Breast epithelium (tissue), 4 donors: ENCODE measurements at regions not wholly inside any gene's neighbourhood (a gene's known extent, or its start where the extent isn't known, plus 50 kb on each side); places are given as distances from the start of the nearest gene placed in this dataset.

Source experiments
- DNase-seq, 2 donors: peaks; one replicate each; pipeline ENCODE4 v3.0.0-alpha.2; 2019; ENCODE audit warnings: low spot score in 2 of 2
- H3K27ac ChIP-seq, 2 donors: fragments of 200-600 bp; sonication (generic) in 1 of 2; one replicate each; pipeline ENCODE4 v1.5.1; 2016 to 2019; ENCODE audit warnings: mild to moderate bottlenecking in 1 of 2
- H3K27me3 ChIP-seq, 2 donors: fragments of 200-600 bp; sonication (generic) in 1 of 2; one replicate each; pipeline versions ENCODE4 v1.5.1 to v1.6.0; 2017 to 2019; ENCODE audit warnings: control low read depth in 1 of 2, mild to moderate bottlenecking in 1 of 2
- H3K36me3 ChIP-seq: fragments of 200-600 bp; one replicate; pipeline ENCODE4 v1.5.1; 2019
- H3K4me1 ChIP-seq, 2 donors: fragments of 200-600 bp; sonication (generic); one replicate each; pipeline ENCODE4 v1.5.1; 2016 to 2019; ENCODE audit warnings: control low read depth in 1 of 2
- H3K4me3 ChIP-seq, 3 donors: fragments of 200-600 bp; sonication (generic); 1 replicate in 2 of 3; 2 replicates in 1 of 3; pipeline ENCODE4 v1.5.1; 2016 to 2019; ENCODE audit warnings: mild to moderate bottlenecking in 3 of 3, moderate library complexity in 2 of 3
- H3K9me3 ChIP-seq, 2 donors: fragments of 200-600 bp; sonication (generic) in 1 of 2; one replicate each; pipeline ENCODE4 v1.5.1; 2016 to 2019; ENCODE audit warnings: control low read depth in 1 of 2
- CTCF ChIP-seq, 3 donors: fragments of 450-650 bp; IDR thresholded peaks; one replicate each; pipeline ENCODE4 v1.5.1; 2016 to 2017; ENCODE audit warnings: antibody characterized with exemption in 3 of 3, mild to moderate bottlenecking in 3 of 3, moderate library complexity in 3 of 3
- POLR2A ChIP-seq: fragments of 450-650 bp; IDR thresholded peaks from one replicate; pipeline ENCODE4 v1.6.1; 2016; ENCODE audit warnings: antibody characterized with exemption, mild to moderate bottlenecking, moderate library complexity
- POLR2AphosphoS5 ChIP-seq, 3 donors: sonication (generic); formaldehyde crosslinking; IDR thresholded peaks; one replicate each; pipeline ENCODE4 v1.6.1; 2017; ENCODE audit warnings: antibody characterized with exemption in 3 of 3
- intact Hi-C: fragments of 100-400 bp; cut with DNase I; formaldehyde crosslinking; loops from one replicate; pipeline ENCODE4 v1.15.1; 2023; ENCODE audit warnings: low total_unique reads

- DNase-seq = no peak
- TF ChIP-seq CTCF (IDR thresholded peaks at IDR 0.05) (no peak), POLR2A (no peak), POLR2AphosphoS5 (IDR thresholded peaks at IDR 0.05) (no peak)
- no peaks in the 10 kb centered on the region for H3K9me3 ChIP-seq
- intact Hi-C loops = no loop called here
- no peak overlapping the region for H3K4me3 ChIP-seq
- H3K27me3 ChIP-seq = no peaks in the 10 kb centered on the region
- no peaks in the 10 kb centered on the region for H3K4me1 ChIP-seq
- no peaks in the 10 kb centered on the region for H3K36me3 ChIP-seq
- H3K27ac ChIP-seq = no peak overlapping the region
Observed at GRCh38 chr1:95375174-95375573, 141.2 kb downstream of the RWDD3 start.

- Histone ChIP-seq H3K9me3 (no peaks in the 10 kb centered on the region), H3K4me1 (no peaks in the 10 kb centered on the region), H3K4me3 (no peak overlapping the region), H3K27me3 (no peaks in the 10 kb centered on the region), H3K27ac (no peak overlapping the region), H3K36me3 (no peaks in the 10 kb centered on the region)
- TF ChIP-seq CTCF (IDR thresholded peaks at IDR 0.05) (no peak), POLR2A (no peak), POLR2AphosphoS5 (IDR thresholded peaks at IDR 0.05) (no peak)
- intact Hi-C loops = no loop called here
- DNase-seq = no peak
Observed at GRCh38 chr1:95380909-95381308, 146.9 kb downstream of the RWDD3 start.

GRCh38 chr1:95382000-95382786 is 148.2 kb downstream of the RWDD3 start:
- Histone ChIP-seq H3K27me3 (no peaks in the 10 kb centered on the region), H3K4me1 (no peaks in the 10 kb centered on the region), H3K9me3 (no peaks in the 10 kb centered on the region), H3K27ac (no peak overlapping the region), H3K4me3 (no peak overlapping the region), H3K36me3 (no peaks in the 10 kb centered on the region)
- no peak for DNase-seq
- intact Hi-C loops = no loop called here
- TF ChIP-seq POLR2AphosphoS5 (IDR thresholded peaks at IDR 0.05) = no peak
- no peak for TF ChIP-seq CTCF (IDR thresholded peaks at IDR 0.05)
- TF ChIP-seq POLR2A = no peak

- DNase-seq = no peak
- intact Hi-C loops = no loop called here
- Histone ChIP-seq H3K4me3 (no peak overlapping the region), H3K27me3 (no peaks in the 10 kb centered on the region), H3K36me3 (no peaks in the 10 kb centered on the region), H3K4me1 (no peaks in the 10 kb centered on the region), H3K27ac (no peak overlapping the region), H3K9me3 (no peaks in the 10 kb centered on the region)
- TF ChIP-seq POLR2AphosphoS5 (IDR thresholded peaks at IDR 0.05) (no peak), CTCF (IDR thresholded peaks at IDR 0.05) (no peak), POLR2A (no peak)
Observed at GRCh38 chr1:95383111-95383510, 149.1 kb downstream of the RWDD3 start.

GRCh38 chr1:95384567-95384966 is 150.6 kb downstream of the RWDD3 start:
- DNase-seq = no peak
- H3K27me3 ChIP-seq = no peaks in the 10 kb centered on the region
- H3K4me3 ChIP-seq = no peak overlapping the region
- no peaks in the 10 kb centered on the region for H3K4me1 ChIP-seq
- no peak overlapping the region for H3K27ac ChIP-seq
- intact Hi-C loops = no loop called here
- TF ChIP-seq POLR2A (no peak), POLR2AphosphoS5 (IDR thresholded peaks at IDR 0.05) (no peak), CTCF (IDR thresholded peaks at IDR 0.05) (no peak)
- no peaks in the 10 kb centered on the region for H3K36me3 ChIP-seq
- H3K9me3 ChIP-seq = no peaks in the 10 kb centered on the region
